ENCODE measurements at regions not wholly inside any gene's neighbourhood (a gene's known extent, or its start where the extent isn't known, plus 50 kb on each side); places are given as distances from the start of the nearest gene placed in this dataset.

- no peak for DNase-seq
- no peak for TF ChIP-seq CTCF (IDR thresholded peaks at IDR 0.05; ENCODE audit: low read depth, low read length)
- no peaks in the 10 kb centered on the region for H3K27me3 ChIP-seq
Observed at GRCh38 chr2:150169237-150169629, 318.2 kb downstream of the RND3 start.

GRCh38 chr2:150168595-150169236 lies 318.8 kb downstream of the RND3 start:
- H3K36me3 ChIP-seq, result no peaks in the 10 kb centered on the region
- no peaks in the 10 kb centered on the region for H3K27me3 ChIP-seq
- H3K4me3 ChIP-seq (ENCODE audit: low read depth, low read length), result no peak overlapping the region
- no peak for DNase-seq
- no peak for TF ChIP-seq CTCF (IDR thresholded peaks at IDR 0.05; ENCODE audit: low read depth, low read length)
- H3K4me1 ChIP-seq, result no peaks in the 10 kb centered on the region
- no peaks in the 10 kb centered on the region for H3K9me3 ChIP-seq

More at GRCh38 chr2:150169237-150169629, 318.2 kb downstream of the RND3 start:
- Histone ChIP-seq H3K36me3 (no peaks in the 10 kb centered on the region), H3K4me3 (ENCODE audit: low read depth, low read length) (no peak overlapping the region), H3K9me3 (no peaks in the 10 kb centered on the region), H3K4me1 (no peaks in the 10 kb centered on the region)

GRCh38 chr2:150167711-150168110 lies 319.8 kb downstream of the RND3 start:
- Histone ChIP-seq H3K9me3 (no peaks in the 10 kb centered on the region), H3K36me3 (no peaks in the 10 kb centered on the region), H3K27me3 (no peaks in the 10 kb centered on the region), H3K4me1 (no peaks in the 10 kb centered on the region), H3K4me3 (ENCODE audit: low read depth, low read length) (no peak overlapping the region)
- no peak for TF ChIP-seq CTCF (IDR thresholded peaks at IDR 0.05; ENCODE audit: low read depth, low read length)
- DNase-seq, result no peak

GRCh38 chr2:150166313-150167051 lies 321.0 kb downstream of the RND3 start:
- H3K9me3 ChIP-seq, result no peaks in the 10 kb centered on the region
- no peaks in the 10 kb centered on the region for H3K27me3 ChIP-seq
- H3K4me1 ChIP-seq, result no peaks in the 10 kb centered on the region; the same call in 1 of the 2 replicates
- no peak overlapping the region for H3K4me3 ChIP-seq (ENCODE audit: low read depth, low read length)
- H3K36me3 ChIP-seq, result no peaks in the 10 kb centered on the region
- no peak for DNase-seq
- no peak for TF ChIP-seq CTCF (IDR thresholded peaks at IDR 0.05; ENCODE audit: low read depth, low read length)

- no peak for TF ChIP-seq CTCF (IDR thresholded peaks at IDR 0.05; ENCODE audit: low read depth, low read length)
- no peaks in the 10 kb centered on the region for H3K36me3 ChIP-seq
- H3K9me3 ChIP-seq, result no peaks in the 10 kb centered on the region
- no peaks in the 10 kb centered on the region; the same call in 1 of the 2 replicates for H3K4me1 ChIP-seq
- H3K4me3 ChIP-seq (ENCODE audit: low read depth, low read length), result no peak overlapping the region
- H3K27me3 ChIP-seq, result no peaks in the 10 kb centered on the region
- DNase-seq, result no peak
Observed at GRCh38 chr2:150165988-150166312, 321.5 kb downstream of the RND3 start.

- DNase-seq, result no peak
- no peak overlapping the region for H3K4me3 ChIP-seq (ENCODE audit: low read depth, low read length)
- no peaks in the 10 kb centered on the region for H3K9me3 ChIP-seq
- no peaks in the 10 kb centered on the region for H3K36me3 ChIP-seq
- no peak for TF ChIP-seq CTCF (IDR thresholded peaks at IDR 0.05; ENCODE audit: low read depth, low read length)
- H3K27me3 ChIP-seq, result no peaks in the 10 kb centered on the region
- H3K4me1 ChIP-seq, result no peaks in the 10 kb centered on the region; the same call in 1 of the 2 replicates
Observed at GRCh38 chr2:150165442-150165841, 322.0 kb downstream of the RND3 start.

Data from BE2C (cell line).